Endothelial cell of umbilical vein (primary cell): ENCODE measurements at regions not wholly inside any gene's neighbourhood (a gene's known extent, or its start where the extent isn't known, plus 50 kb on each side); places are given as distances from the start of the nearest gene placed in this dataset.

ENCODE experiments used
- BruUV-seq: library from RNA; stranded (reverse); fragments of 400-500 nt; replicated peaks from 2 replicates; lab custom pipeline; 2021; lab: Mats Ljungman, UMichigan
- CTCF ChIA-PET: fragments of 300-600, 350-600 bp; sonication (Branson Sonifier 250); formaldehyde crosslinking; loops from one replicate; lab custom pipeline; 2021; ENCODE audit warnings: antibody characterized with exemption, inconsistent platforms; lab: Charles Lee
- POLR2A ChIA-PET: fragments of 300-600, 350-600 bp; sonication (Branson Sonifier 250); formaldehyde crosslinking; loops from one replicate; lab custom pipeline; 2021; ENCODE audit warnings: antibody characterized with exemption, inconsistent platforms; lab: Charles Lee
- DNase-seq: peaks from one replicate; pipeline ENCODE4 v3.0.0-alpha.2; 2011; ENCODE audit warnings: low read depth, low spot score
- FAIRE-seq: peaks from 2 replicates; lab custom pipeline; 2011; peaks lifted over from hg19 to GRCh38; lab: Jason Lieb, UNC
- H2AFZ ChIP-seq: 2 replicates; pipeline ENCODE4 v1.6.0; 2012; ENCODE audit warnings: low read depth, low read length, control low read depth, inconsistent platforms
- H3K27ac ChIP-seq: 2 replicates; pipeline ENCODE4 v1.5.1; 2011; ENCODE audit warnings: low read depth, mild to moderate bottlenecking, control low read depth, low read length, moderate library complexity; ENCODE audit not compliant: insufficient read depth
- H3K27me3 ChIP-seq, 2 experiments: 2 replicates each; pipeline versions ENCODE4 v1.6.0 to v1.6.1; 2011; ENCODE audit warnings: low read length in 2 of 2, mixed read lengths in 1 of 2; ENCODE audit not compliant: control insufficient read depth in 2 of 2, insufficient read depth in 2 of 2
- H3K36me3 ChIP-seq, 2 experiments: 2 replicates in 1 of 2; 3 replicates in 1 of 2; pipeline ENCODE4 v1.5.1; 2011; ENCODE audit warnings: low read length in 2 of 2, mild to moderate bottlenecking in 1 of 2, moderate library complexity in 1 of 2; ENCODE audit not compliant: control insufficient read depth in 2 of 2, insufficient read depth in 2 of 2; ENCODE audit errors: extremely low read depth in 1 of 2
- H3K4me1 ChIP-seq: 3 replicates; pipeline ENCODE4 v1.5.1; 2011; ENCODE audit warnings: mild to moderate bottlenecking, low read length; ENCODE audit not compliant: control insufficient read depth, insufficient read depth; ENCODE audit errors: extremely low read depth
- H3K4me2 ChIP-seq: 2 replicates; pipeline ENCODE4 v1.6.1; 2011; ENCODE audit warnings: low read length, control low read depth, mixed read lengths; ENCODE audit not compliant: insufficient read depth
- H3K4me3 ChIP-seq, 3 experiments: fragments of 200-600 bp in 1 of 3; sonication (generic), shearing (Covaris generic) in 1 of 3; replicated peaks in 1 of 3; 2 replicates each; pipeline ENCODE4 v1.5.1; 2011 to 2016; ENCODE audit warnings: control low read depth in 3 of 3, low read length in 3 of 3, mild to moderate bottlenecking in 2 of 3, inconsistent platforms in 1 of 3, low read depth in 1 of 3, moderate library complexity in 1 of 3; ENCODE audit not compliant: insufficient read depth in 1 of 3
- H3K79me2 ChIP-seq: 2 replicates; pipeline ENCODE4 v1.6.0; 2012; ENCODE audit warnings: low read length, inconsistent platforms; ENCODE audit not compliant: control insufficient read depth, insufficient read depth
- H3K9ac ChIP-seq: replicated peaks from 2 replicates; pipeline ENCODE3; 2011; ENCODE audit warnings: low read length, control low read depth; ENCODE audit not compliant: insufficient read depth; ENCODE audit errors: extremely low read depth
- H3K9me1 ChIP-seq: replicated peaks from 3 replicates; pipeline ENCODE4 v1.6.0; 2011; ENCODE audit warnings: mild to moderate bottlenecking, low read length; ENCODE audit not compliant: control insufficient read depth, insufficient read depth; ENCODE audit errors: extremely low read depth
- H3K9me3 ChIP-seq: replicated peaks from 2 replicates; pipeline ENCODE4 v1.5.1; 2012; ENCODE audit warnings: low read length, inconsistent platforms; ENCODE audit not compliant: control insufficient read depth, insufficient read depth
- H4K20me1 ChIP-seq: replicated peaks from 2 replicates; pipeline ENCODE3; 2011; ENCODE audit warnings: mild to moderate bottlenecking, low read length; ENCODE audit not compliant: control insufficient read depth, insufficient read depth; ENCODE audit errors: extremely low read depth
- EZH2 ChIP-seq: IDR thresholded peaks from 2 replicates; pipeline ENCODE4 v1.6.1; 2012; ENCODE audit warnings: borderline replicate concordance, low read depth, mild to moderate bottlenecking, moderate library complexity, low read length, inconsistent platforms; ENCODE audit not compliant: severe bottlenecking
- FOS ChIP-seq: IDR thresholded peaks from 2 replicates; pipeline ENCODE4 v1.6.1; 2011; ENCODE audit warnings: mild to moderate bottlenecking, low read length, moderate library complexity, borderline replicate concordance; ENCODE audit not compliant: insufficient read depth
- GATA2 ChIP-seq: IDR thresholded peaks from 2 replicates; pipeline ENCODE4 v1.7.0; 2011; ENCODE audit warnings: low read depth, mild to moderate bottlenecking, moderate library complexity, mixed read lengths, low read length; ENCODE audit not compliant: insufficient read length, insufficient read depth
- JUN ChIP-seq: IDR thresholded peaks from 2 replicates; pipeline ENCODE4 v1.6.1; 2011; ENCODE audit warnings: borderline replicate concordance, low read depth; ENCODE audit not compliant: insufficient read length, insufficient read depth
- MYC ChIP-seq: IDR thresholded peaks from one replicate; pipeline ENCODE4 v1.6.1; 2011; ENCODE audit warnings: mild to moderate bottlenecking, low read depth, low read length
- POLR2A ChIP-seq: IDR thresholded peaks from 2 replicates; pipeline ENCODE4 v1.6.1; 2012; ENCODE audit warnings: low read depth, mild to moderate bottlenecking, control low read depth, low read length
- POLR2AphosphoS5 ChIP-seq: IDR thresholded peaks from 2 replicates; pipeline ENCODE4 v1.6.1; 2012; ENCODE audit warnings: low read depth, mild to moderate bottlenecking, control low read depth, low read length, moderate library complexity; ENCODE audit not compliant: insufficient read depth
- dilution Hi-C: fragments of 300-500 bp; cut with MboI; formaldehyde crosslinking; loops from one replicate; pipeline ENCODE4 v1.15.0; 2019; ENCODE audit warnings: low sequenced_read_pairs; ENCODE audit not compliant: extremely low pct_ligation_motif_present
- intact Hi-C: fragments of 100-400 bp; cut with micrococcal nuclease; formaldehyde crosslinking; loops from one replicate; pipeline ENCODE4 v1.10.0; 2022
- TF ChIP-seq, protein P1 (sequence below), 2 donors: IDR thresholded peaks; 1 replicate in 1 of 2; 2 replicates in 1 of 2; pipeline ENCODE4 v1.5.1; 2011; ENCODE audit warnings: low read length in 2 of 2, mild to moderate bottlenecking in 2 of 2, moderate library complexity in 2 of 2, control low read depth in 1 of 2, inconsistent platforms in 1 of 2, low read depth in 1 of 2; ENCODE audit not compliant: insufficient read depth in 1 of 2; ENCODE audit errors: extremely low read depth in 1 of 2
- TF ChIP-seq, protein P2 (sequence below): IDR thresholded peaks from 2 replicates; pipeline ENCODE4 v1.6.1; 2011; ENCODE audit not compliant: insufficient read depth, insufficient read length

GRCh38 chr2:51919395-51919794, 887.5 kb upstream of the NRXN1 start:
- CTCF ChIA-PET = no interaction called here

GRCh38 chr2:51918113-51918512, 886.2 kb upstream of the NRXN1 start:
- POLR2A ChIA-PET = no interaction called here
- dilution Hi-C loops = no loop called here
- H3K9ac ChIP-seq = no peak overlapping the region
- H3K79me2 ChIP-seq = no peaks in the 10 kb centered on the region
- H3K27me3 ChIP-seq = no peaks in the 10 kb centered on the region
- CTCF ChIA-PET = no interaction called here
- DNase-seq (no peak), FAIRE-seq (no peak)
- H2AFZ ChIP-seq = no peak overlapping the region
- H3K4me2 ChIP-seq = no peak overlapping the region
- no peaks in the 10 kb centered on the region for H3K9me3 ChIP-seq
- no TSS peak for BruUV-seq
- no peaks in the 10 kb centered on the region for H3K9me1 ChIP-seq
- no peaks in the 10 kb centered on the region for H4K20me1 ChIP-seq
- H3K27ac ChIP-seq = no peak overlapping the region
- intact Hi-C loops = no loop called here
- H3K36me3 ChIP-seq = no peaks in the 10 kb centered on the region
- H3K4me3 ChIP-seq = no peak overlapping the region
- no peaks in the 10 kb centered on the region for H3K4me1 ChIP-seq
- TF ChIP-seq MYC (no peak), FOS (no peak), POLR2AphosphoS5 (no peak), GATA2 (no peak), EZH2 (no peak), POLR2A (no peak), JUN (no peak)
- TF ChIP-seq, protein P1, sequence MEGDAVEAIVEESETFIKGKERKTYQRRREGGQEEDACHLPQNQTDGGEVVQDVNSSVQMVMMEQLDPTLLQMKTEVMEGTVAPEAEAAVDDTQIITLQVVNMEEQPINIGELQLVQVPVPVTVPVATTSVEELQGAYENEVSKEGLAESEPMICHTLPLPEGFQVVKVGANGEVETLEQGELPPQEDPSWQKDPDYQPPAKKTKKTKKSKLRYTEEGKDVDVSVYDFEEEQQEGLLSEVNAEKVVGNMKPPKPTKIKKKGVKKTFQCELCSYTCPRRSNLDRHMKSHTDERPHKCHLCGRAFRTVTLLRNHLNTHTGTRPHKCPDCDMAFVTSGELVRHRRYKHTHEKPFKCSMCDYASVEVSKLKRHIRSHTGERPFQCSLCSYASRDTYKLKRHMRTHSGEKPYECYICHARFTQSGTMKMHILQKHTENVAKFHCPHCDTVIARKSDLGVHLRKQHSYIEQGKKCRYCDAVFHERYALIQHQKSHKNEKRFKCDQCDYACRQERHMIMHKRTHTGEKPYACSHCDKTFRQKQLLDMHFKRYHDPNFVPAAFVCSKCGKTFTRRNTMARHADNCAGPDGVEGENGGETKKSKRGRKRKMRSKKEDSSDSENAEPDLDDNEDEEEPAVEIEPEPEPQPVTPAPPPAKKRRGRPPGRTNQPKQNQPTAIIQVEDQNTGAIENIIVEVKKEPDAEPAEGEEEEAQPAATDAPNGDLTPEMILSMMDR (IDR thresholded peaks at IDR 0.05; ENCODE audit: extremely low read depth in 1 of 2, insufficient read depth in 1 of 2, low read depth in 1 of 2, low read length in 2 of 2) = no peak
- TF ChIP-seq, protein P2, sequence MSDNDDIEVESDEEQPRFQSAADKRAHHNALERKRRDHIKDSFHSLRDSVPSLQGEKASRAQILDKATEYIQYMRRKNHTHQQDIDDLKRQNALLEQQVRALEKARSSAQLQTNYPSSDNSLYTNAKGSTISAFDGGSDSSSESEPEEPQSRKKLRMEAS = no peak

More at GRCh38 chr2:51919395-51919794, 887.5 kb upstream of the NRXN1 start:
- no peak overlapping the region for H2AFZ ChIP-seq
- FAIRE-seq (no peak), DNase-seq (no peak)
- no peak for TF ChIP-seq GATA2
- TF ChIP-seq, protein P2 = no peak
- TF ChIP-seq JUN = no peak
- no peak overlapping the region for H3K27ac ChIP-seq
- H3K36me3 ChIP-seq = no peaks in the 10 kb centered on the region
- H3K9ac ChIP-seq = no peak overlapping the region
- no peaks in the 10 kb centered on the region for H3K27me3 ChIP-seq
- no peaks in the 10 kb centered on the region for H3K9me3 ChIP-seq
- H4K20me1 ChIP-seq = no peaks in the 10 kb centered on the region
- no peaks in the 10 kb centered on the region for H3K9me1 ChIP-seq
- intact Hi-C loops = no loop called here
- H3K4me2 ChIP-seq = no peak overlapping the region
- H3K79me2 ChIP-seq = no peaks in the 10 kb centered on the region
- dilution Hi-C loops = no loop called here
- no TSS peak for BruUV-seq
- no peak overlapping the region for H3K4me3 ChIP-seq
- H3K4me1 ChIP-seq = no peaks in the 10 kb centered on the region
- POLR2A ChIA-PET = no interaction called here
